ENCODE measurements at regions not wholly inside any gene's neighbourhood (a gene's known extent, or its start where the extent isn't known, plus 50 kb on each side); places are given as distances from the start of the nearest gene placed in this dataset.

DNA sequence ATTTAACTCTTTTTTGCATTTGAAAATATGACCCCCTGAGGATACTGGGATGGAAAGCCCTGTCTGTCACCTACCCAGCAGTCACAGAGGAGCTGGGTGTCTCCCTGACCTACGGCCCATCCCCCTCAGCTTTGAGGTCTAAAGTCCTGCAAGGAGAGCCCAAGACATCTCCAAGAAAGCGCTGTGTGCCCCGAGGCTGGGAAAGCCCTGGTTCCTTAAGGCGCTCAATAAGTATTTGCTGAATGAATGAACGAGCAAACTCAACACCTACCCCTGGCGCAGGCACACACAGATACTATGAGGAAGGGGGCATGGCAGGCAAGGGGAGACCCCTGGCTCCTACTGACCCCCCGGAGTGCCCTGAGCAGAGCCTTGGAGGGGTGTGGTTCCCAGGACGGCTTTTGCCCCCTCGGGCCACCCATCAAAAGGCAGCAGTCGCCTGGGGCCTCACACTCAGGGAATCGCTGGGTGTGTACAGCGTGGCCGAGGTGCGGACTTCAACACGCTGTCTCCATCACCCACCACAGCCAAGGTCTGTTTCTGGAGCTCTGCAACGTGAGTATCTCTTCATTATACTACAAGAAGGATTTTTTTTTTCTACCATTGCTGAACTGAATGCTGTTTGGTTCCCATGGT, 211.6 kb downstream of the ERCC6L2 start:
- DNase-seq, result no peak

- no peak for DNase-seq
Measured at GRCh38 chr9:96085491-96086143, 210.1 kb downstream of the ERCC6L2 start.

GRCh38 chr9:96084331-96084734, 208.8 kb downstream of the ERCC6L2 start:
- DNase-seq, result no peak

DNA sequence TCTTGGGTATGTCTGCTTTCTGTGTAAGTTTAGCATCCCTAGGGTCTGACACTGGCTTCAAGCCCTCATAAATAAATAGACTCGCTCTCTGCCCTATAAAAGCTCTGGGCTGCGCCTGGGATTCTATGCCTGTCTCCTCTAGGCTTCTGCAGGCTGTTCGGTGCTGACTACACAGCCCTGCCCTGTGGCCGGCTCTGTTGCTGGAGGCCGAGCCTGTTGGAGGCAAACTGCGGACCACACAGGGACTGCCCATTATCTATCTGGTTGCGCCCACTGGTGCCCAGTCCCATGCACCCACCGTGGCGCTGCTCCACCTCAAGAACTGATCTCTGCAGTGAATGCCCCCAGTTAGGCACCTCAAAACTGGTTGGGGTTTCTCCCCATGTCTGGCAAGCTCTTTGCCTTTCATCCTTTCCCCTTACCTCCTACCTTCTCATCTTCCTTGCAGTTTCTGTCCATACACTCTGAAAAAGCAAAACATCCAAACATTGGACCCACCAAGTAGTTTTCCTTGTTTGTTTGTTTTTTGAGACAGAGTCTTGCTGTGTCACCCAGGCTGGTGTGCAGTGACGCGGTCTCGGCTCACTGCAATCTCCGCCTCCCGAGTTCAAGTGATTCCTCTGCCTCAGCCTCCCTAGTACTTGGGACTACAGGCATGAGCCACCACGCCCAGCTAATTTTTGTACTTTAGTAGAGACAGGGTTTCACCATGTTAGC, 207.2 kb downstream of the ERCC6L2 start:
- no peak for DNase-seq

DNA sequence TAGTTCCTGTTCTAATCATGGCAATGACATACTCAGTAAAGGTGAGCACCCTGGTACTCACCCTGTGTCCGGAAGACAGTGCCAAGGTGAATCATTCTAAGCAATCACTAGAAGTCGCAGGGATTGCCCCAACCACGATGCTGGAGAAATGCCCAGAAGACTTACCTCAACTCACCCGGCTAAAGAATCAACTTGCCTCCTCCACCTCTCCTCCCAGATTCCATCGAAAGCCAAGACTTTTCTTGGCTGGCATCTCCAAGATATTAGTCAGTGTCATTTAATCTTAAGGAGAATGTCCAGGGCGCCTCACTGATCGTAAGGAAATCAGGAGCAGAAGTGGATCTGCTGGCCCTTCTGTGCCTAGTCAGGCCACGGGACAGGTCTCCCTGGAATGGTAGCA, 204.9 kb downstream of the ERCC6L2 start:
- DNase-seq, result no peak

GRCh38 chr9:96079779-96080178, 204.3 kb downstream of the ERCC6L2 start:
- no peak for DNase-seq

GRCh38 chr9:96078897-96079490, 203.5 kb downstream of the ERCC6L2 start:
- DNase-seq, result no peak

- no peak for DNase-seq
Measured at GRCh38 chr9:96075757-96076156, 200.3 kb downstream of the ERCC6L2 start.

GRCh38 chr9:96075111-96075510, 199.6 kb downstream of the ERCC6L2 start:
- DNase-seq, result no peak

GRCh38 chr9:96073531-96074480, 198.3 kb downstream of the ERCC6L2 start:
- no peak for DNase-seq

GRCh38 chr9:96072930-96073329, 197.4 kb downstream of the ERCC6L2 start:
- no peak for DNase-seq

- no peak for DNase-seq
Measured at GRCh38 chr9:96071815-96072124, 196.3 kb downstream of the ERCC6L2 start.

DNA sequence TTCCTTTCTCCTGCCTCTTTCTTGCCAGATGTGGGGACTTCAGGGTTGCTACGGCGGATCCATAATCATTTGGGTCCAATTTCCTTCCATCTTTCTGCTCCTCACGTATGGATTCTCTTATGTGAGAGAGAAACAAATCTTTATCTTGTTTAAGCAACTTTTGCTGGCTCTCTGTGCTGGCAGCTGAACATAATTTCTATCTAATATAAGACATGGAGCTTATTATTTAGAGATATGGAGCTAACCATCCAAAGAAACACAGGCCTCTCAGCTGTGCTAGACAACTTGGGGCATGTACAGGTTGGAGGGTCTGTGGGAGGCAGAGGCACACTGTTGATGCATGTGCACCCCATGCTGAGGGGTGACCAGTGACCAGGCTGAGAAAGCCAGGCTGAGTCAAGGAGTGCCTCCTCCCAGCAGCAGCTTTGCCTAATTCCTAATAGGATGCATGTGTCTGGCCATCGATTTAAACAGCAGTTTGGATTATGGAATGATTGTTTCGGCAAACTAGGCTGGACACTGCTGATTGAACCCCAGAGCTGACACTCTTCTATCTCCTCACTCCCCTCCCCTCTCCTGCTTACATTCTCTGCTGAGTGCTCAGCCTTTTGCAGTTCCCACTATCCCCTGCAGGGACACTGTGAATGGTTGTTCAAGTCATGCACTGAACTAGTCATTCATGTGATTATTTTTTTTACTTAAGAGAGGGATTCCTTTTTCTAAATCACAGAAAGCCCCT, 195.8 kb downstream of the ERCC6L2 start:
- DNase-seq, result no peak

GRCh38 chr9:96069629-96070220, 194.2 kb downstream of the ERCC6L2 start:
- DNase-seq, result no peak

- no peak for DNase-seq
Measured at GRCh38 chr9:96068511-96068910, 193.0 kb downstream of the ERCC6L2 start.

GRCh38 chr9:96067600-96067999, 192.1 kb downstream of the ERCC6L2 start:
- DNase-seq, result no peak

GRCh38 chr9:96067004-96067403, 191.5 kb downstream of the ERCC6L2 start:
- DNase-seq, result no peak

GRCh38 chr9:96065482-96066251, 190.2 kb downstream of the ERCC6L2 start:
- DNase-seq, result no peak

GRCh38 chr9:96064826-96065481, 189.5 kb downstream of the ERCC6L2 start:
- DNase-seq, result no peak

DNA sequence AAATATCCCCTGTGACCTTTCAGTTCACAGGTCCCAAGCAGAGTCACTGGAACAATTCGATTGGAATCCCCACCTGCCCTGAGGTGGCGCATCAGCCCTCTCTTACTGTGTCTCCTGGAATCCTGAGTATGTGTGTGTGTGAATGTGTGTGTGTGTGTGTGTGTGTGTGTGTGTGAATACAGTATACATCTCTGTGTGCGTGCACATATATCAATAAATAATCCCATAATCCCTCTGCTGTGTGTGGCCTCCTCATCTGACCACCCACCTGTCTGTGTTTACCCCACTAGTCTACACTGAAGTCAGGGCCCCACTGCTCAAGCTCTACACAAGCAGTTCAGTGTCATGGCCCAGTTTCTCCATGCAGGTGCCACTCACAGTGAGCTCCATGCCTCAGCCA, 187.4 kb downstream of the ERCC6L2 start:
- DNase-seq, result no peak

Measured in CD4-positive, alpha-beta T cell treated with Interleukin-17A for 4 hours (primary cell).